Sigmoid colon (tissue), 6 donors: ENCODE measurements at regions not wholly inside any gene's neighbourhood (a gene's known extent, or its start where the extent isn't known, plus 50 kb on each side); places are given as distances from the start of the nearest gene placed in this dataset.

Experiments
- DNase-seq: peaks from one replicate; pipeline ENCODE4 v3.0.0-alpha.2; 2019
- H3K27ac ChIP-seq, 4 donors: fragments of 200-600 bp; sonication (generic); one replicate each; pipeline ENCODE4 v1.5.1; 2016 to 2019; ENCODE audit warnings: mild to moderate bottlenecking in 1 of 4
- H3K27me3 ChIP-seq, 3 donors: fragments of 200-600 bp; sonication (generic); one replicate each; pipeline ENCODE4 v1.5.1; 2019; ENCODE audit warnings: mild to moderate bottlenecking in 1 of 3
- H3K36me3 ChIP-seq, 4 donors: fragments of 200-600 bp; sonication (generic); one replicate each; pipeline ENCODE4 v1.5.1; 2016 to 2019
- H3K4me1 ChIP-seq, 4 donors: fragments of 200-600 bp; sonication (generic); one replicate each; pipeline ENCODE4 v1.5.1; 2017 to 2019
- H3K4me3 ChIP-seq, 4 donors: fragments of 200-600 bp; sonication (generic); one replicate each; pipeline ENCODE4 v1.5.1; 2017 to 2019; ENCODE audit warnings: mild to moderate bottlenecking in 2 of 4, moderate library complexity in 1 of 4
- H3K9me3 ChIP-seq, 4 donors: fragments of 200-600 bp in 3 of 4; sonication (generic) in 3 of 4; one replicate each; pipeline versions ENCODE4 v1.5.1 to v1.6.1; 2013 to 2019
- EP300 ChIP-seq, 4 donors: sonication (generic); formaldehyde crosslinking; IDR thresholded peaks; one replicate each; pipeline ENCODE4 v1.6.1; 2017; ENCODE audit warnings: antibody characterized with exemption in 4 of 4
- POLR2A ChIP-seq, 2 donors: fragments of 450-650 bp; IDR thresholded peaks; one replicate each; pipeline ENCODE4 v1.6.1; 2016; ENCODE audit warnings: antibody characterized with exemption in 2 of 2, mild to moderate bottlenecking in 2 of 2, moderate library complexity in 2 of 2
- POLR2AphosphoS5 ChIP-seq, 4 donors: sonication (generic); formaldehyde crosslinking; IDR thresholded peaks; one replicate each; pipeline ENCODE4 v1.6.1; 2017; ENCODE audit warnings: antibody characterized with exemption in 4 of 4
- WGBS, 2 donors: extraction: QIAGEN DNeasy Blood & Tissue Kit; methylation state at CpG; one replicate each; pipeline ENCODE4 v1.1.7; 2013; 5-methylcytosine and 5-hydroxymethylcytosine counted together
- intact Hi-C: fragments of 100-400 bp; cut with DNase I; formaldehyde crosslinking; loops from one replicate; pipeline ENCODE4 v1.15.1; 2023
- small RNA-seq, 3 donors: library from RNA; depleted of rRNA; stranded (forward); fragments of <200 nt; gene quantifications; one replicate each; pipeline ENCODE3, GENCODE V24; 2016
- TF ChIP-seq, protein P1 (sequence below), 4 experiments: fragments of 450-650 bp in 3 of 4; fragments of 200-600 bp in 1 of 4; IDR thresholded peaks; one replicate each; pipeline ENCODE4 v1.5.1; 2016 to 2019; ENCODE audit warnings: antibody characterized with exemption in 4 of 4, mild to moderate bottlenecking in 3 of 4, moderate library complexity in 2 of 4
- donor health status: healthy with polysubstance abuse.
- donor health status: healthy.

DNA sequence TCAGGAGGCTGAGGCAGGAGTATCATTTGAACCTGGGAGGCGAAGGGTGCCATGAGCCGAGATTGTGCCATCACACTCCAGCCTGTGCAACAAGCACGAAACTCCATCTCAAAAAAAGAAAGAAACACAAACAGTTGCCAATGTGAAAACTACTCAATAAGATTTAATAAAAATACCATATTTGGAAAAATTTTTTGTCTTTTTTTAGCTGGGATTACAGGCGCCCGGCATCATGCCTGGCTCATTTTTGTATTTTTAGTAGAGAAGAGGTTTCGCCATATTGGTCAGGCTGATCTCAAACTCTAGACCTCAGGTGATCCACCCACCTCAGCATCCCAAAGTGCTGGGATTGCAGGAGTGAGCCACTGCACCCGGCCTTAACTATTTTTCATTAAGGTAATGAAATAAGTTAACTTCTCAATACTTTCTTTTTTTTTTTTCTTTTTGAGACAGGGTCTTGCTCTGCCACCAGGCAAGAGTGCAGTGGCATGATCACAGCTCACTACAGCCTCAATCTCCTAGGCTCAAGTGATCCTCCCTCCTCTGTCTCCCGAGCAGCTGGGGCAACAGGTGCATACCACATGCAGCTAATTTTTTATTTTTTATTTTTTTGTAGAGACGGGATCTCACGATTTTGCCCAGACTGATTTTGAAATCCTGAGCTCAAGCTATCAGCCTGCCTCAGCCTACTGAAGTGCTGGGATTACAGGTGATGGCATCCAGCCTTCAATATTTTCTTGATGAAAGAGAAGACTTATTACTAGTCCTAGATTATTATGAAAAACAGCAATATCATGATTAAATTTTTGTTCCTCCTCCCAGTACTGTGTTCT, 4746.2 kb upstream of the OR11H1 start:
- no peak overlapping the region for H3K27ac ChIP-seq
- H3K36me3 ChIP-seq, result no peaks in the 10 kb centered on the region
- no peaks in the 10 kb centered on the region for H3K4me1 ChIP-seq
- H3K27me3 ChIP-seq, result no peaks in the 10 kb centered on the region
- intact Hi-C loops, result no loop called here
- no peak overlapping the region for H3K4me3 ChIP-seq
- no peak for DNase-seq
- H3K9me3 ChIP-seq, result peaks cover 0 to 22% (median under 1%) of the 10 kb centered on the region in 4 donors
- no peak for TF ChIP-seq POLR2AphosphoS5 (IDR thresholded peaks at IDR 0.05)
- no peak for TF ChIP-seq EP300 (IDR thresholded peaks at IDR 0.05)
- no peak for TF ChIP-seq POLR2A (IDR thresholded peaks at IDR 0.05)
- TF ChIP-seq, protein P1, sequence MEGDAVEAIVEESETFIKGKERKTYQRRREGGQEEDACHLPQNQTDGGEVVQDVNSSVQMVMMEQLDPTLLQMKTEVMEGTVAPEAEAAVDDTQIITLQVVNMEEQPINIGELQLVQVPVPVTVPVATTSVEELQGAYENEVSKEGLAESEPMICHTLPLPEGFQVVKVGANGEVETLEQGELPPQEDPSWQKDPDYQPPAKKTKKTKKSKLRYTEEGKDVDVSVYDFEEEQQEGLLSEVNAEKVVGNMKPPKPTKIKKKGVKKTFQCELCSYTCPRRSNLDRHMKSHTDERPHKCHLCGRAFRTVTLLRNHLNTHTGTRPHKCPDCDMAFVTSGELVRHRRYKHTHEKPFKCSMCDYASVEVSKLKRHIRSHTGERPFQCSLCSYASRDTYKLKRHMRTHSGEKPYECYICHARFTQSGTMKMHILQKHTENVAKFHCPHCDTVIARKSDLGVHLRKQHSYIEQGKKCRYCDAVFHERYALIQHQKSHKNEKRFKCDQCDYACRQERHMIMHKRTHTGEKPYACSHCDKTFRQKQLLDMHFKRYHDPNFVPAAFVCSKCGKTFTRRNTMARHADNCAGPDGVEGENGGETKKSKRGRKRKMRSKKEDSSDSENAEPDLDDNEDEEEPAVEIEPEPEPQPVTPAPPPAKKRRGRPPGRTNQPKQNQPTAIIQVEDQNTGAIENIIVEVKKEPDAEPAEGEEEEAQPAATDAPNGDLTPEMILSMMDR (IDR thresholded peaks at IDR 0.05), result no peak
- 77 to 80% methylated on average over 10 of the region's 10 CpGs for WGBS, 2 donors

Small RNAs in the stretch of these regions (small RNA-seq; reads per million reads assigned to genes)
- 0 reads per million in 3 donors for gene RF00004
